Dermis blood vessel endothelial cell (primary cell): ENCODE measurements at regions not wholly inside any gene's neighbourhood (a gene's known extent, or its start where the extent isn't known, plus 50 kb on each side); places are given as distances from the start of the nearest gene placed in this dataset.
"Not testable (repeated sequence)": the region's sequence is repeated elsewhere in the genome, so short reads cannot be mapped to it uniquely, and the experiment has no call there.

Experiments used
- DNase-seq: peaks from one replicate; pipeline ENCODE4 v3.0.0; 2010

DNA sequence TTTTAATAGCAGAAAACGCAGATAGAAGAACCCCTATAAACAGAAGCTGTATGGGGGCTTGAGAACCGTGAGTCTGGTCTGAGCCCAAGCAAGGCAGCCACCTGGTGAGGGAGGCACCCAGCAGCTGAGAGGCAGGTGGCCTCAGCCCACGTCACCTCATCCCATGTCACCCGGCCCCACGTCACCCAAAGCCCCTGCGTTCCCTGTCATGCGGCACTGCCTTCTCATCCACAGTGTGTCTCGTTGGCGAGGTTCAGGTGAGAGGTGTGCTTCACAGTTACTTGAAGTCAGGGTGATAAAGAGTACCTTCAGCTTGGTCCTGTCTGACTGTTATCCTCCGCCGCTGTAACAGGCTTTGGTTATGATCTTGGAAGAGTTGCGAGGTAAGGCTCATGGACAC is 80.6 kb upstream of the IRX4 start:
- no peak for DNase-seq

DNA sequence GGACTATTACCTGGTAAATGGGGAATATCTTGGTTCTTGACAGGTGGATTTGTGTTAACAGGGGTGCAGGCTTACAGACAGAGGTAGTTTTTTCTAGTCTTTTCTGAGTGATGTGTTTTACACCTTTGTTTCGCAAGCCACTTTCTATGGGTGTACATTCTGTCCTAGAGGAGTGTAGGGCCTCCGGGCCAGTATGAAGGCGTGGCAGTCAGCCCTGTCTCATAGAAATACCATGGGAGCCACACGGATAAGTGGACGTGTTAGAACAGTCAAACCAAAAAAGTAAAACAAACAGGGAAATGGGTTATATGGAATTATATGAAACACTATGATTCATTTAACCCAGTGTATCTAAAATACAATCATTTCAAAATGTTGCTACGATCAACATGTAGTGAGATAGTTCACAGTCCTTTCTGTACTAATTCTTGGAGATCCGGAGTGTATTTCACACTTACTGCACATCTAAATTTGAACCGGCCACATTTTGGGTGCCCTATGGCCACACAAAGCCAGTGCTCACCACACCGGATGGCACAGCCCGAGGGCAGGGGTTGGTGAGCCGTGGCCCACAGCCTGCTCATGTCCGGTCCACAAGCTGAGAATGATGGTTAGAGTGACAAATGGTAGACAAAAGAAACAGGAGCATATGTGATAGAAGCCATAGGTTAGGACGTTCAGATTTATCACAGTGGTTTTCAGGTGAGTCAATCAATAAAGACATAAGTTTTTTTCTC is 80.1 kb upstream of the IRX4 start:
- no peak for DNase-seq

DNA sequence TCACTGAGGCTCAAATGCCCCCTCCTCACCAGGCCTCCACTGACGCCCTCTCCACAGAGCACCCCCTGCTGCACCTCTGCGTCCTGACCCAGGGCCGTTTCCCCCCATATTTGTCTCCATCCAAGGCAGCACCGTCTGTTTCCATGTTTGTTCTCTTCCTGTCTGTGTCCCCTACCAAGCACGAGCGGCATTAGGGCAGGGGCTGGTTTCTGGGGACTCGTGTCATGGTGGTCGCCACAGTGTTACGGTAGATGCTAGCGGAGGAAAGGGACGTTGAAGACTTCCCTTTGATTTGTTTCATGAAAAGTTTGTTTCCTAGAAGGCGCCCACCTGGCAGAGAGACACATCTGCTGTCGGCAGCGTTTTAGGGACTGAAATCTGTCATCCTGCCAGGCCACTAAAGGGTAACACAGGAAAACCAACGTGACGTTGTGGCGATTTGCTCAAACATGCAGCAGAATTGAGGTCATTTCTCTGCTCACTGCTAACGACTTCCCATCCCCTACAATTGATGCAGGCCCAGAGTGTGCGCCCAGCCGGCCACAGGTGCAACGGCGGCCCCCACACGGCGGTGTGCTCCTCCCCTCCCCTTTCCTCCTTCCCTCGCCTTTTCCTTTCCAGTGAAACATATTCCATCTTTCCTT is 79.3 kb upstream of the IRX4 start:
- DNase-seq: no peak

DNA sequence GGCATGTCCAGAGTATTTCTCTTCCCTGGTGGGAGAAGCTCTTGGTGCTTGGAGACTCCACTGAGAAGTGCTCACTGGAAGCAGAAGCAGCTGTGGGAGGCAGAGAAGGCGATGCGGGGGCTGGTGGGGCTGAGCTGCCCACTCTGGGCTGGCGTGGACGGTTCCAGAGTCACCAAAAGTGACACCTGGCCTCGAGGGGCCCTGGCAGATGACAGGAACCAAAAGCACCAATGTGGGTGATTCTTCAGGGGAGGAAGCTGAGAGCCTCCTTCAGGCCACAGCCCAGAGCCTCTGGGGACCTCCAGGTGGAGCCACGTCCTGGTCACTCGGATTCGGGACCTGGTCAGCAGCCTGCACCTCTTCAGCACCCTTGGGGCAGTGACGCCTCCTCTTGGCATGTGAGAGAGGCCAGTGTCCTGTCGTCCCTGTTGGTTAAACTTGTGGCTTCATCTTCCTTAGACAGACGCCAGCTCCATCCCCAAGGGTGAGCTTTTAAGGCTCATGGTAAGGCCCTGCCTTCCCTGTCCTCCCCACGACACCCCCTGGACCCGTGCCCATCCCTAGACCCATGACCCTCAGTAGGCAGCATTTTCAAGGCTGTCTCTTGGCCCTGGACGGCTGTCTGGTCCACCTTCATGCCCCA is 78.7 kb upstream of the IRX4 start:
- no peak for DNase-seq

DNA sequence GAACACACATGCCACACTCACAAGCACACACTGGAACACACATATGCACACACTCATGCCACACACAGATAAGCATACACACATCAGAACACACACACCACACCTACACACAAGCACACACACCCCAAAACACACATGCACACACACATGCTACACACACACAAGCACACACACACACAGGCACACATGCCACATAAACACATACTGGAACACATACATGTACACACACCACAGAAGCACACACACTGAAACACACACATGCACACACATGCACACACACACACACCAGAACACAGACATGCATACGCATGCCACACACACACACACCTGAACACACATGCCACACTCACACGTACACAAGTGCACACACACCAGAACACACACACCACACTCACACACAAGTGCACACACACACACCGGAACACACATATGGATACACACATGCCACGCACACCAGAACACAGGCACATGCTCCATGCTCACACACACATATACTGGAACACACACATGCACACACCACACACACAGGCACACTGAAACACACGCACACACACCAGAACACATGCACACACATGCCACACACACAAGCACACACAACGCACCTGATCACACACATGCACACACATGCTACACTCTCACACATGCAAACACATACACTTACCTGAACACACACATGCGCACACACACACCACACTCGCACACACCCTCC is 78.0 kb upstream of the IRX4 start:
- no peak for DNase-seq

DNA sequence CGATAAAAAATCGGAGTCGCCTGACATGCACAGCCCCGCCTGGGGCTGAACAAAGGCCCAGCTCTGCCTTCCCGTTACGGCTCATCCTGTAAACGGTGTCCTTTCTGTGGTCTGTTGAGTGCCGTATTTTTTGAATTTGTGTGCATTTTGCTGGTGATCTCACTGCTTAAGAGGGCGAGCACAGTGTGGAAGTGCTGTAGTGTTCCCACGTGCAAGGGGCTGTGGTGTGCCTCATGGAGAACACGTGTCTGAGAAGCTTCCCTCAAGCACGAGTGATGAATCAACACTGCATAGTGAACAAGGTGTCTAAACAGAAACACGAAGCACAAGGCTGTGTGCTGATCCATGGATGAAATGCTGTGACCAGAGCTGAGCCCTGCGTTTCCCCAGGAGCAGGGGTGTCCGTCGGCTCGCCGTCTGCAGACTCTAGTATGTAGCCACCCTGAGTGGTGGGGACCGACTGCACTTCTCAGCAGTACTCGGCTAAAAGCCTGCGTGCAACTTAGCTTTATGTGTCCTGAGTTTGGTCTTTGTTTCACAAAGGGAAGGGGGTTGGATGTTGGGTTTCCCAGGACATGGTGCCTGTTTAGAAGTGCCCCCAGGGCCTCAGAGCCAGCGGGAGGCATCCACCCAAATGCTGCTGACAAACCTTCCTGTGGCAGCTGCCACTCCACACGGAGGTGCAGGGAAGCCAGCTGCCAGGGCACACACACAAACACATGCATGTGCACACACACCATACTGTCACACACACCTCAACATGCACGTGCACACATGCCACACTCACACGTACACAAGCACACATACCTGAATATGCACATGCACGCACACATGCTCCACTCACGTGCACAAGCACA is 77.2 kb upstream of the IRX4 start:
- DNase-seq: no peak

DNA sequence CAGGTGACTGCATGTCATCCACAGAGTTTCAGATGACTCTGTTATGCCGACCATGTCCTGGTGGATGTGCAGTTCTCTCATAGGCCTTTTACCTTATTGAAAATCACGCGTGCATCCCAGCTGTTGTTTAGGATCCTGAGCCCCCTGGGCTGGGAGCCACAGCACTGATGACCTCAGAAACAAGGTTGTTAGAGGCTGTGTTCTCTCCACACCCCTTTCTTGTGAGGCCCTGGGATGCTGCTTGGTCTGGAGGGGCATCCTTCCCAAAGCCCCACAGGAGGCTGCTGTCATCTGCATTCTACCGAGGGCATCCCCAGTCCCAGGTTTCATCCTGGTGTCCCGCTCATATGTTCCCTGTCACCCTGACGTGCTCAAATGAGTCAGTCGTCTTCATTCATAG is 76.5 kb upstream of the IRX4 start:
- DNase-seq: no peak

DNA sequence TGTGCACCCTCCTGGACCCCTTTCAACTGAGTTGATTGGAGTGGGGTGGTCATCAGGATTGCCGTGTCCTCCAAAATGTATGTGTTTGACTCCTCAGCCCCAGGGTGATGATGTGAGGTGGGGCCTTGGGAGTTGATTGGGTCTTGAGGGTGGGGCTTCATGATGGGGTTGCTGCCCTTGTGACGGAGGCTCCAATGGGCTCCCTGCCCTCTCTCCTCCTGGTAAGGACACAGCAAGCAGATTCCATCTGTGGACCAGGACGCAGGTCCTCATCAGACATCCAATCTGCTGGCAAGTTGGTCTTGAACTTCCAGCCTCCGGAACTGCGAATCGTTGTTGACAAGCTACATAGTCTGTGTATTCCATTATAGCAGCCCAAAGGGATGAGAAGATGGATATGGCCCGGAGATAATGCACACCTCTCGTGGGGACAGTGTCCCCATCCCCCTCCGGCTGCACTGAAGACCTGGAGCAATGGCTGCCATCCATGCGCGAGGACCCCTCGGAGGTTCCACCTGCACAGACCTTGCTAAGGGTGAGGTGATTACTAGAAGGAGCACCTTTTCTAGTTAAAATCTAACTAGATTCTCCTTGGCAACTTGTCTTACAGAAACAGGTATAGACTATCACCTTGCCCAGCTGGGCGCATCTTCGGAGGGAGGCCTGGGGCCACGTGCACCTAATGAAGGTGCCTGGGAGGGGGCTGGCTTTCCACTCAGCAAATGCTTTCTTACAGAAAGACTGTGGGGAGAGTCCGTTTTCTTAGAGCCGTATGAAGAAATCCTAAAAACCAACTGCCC is 75.7 kb upstream of the IRX4 start:
- no peak for DNase-seq

DNA sequence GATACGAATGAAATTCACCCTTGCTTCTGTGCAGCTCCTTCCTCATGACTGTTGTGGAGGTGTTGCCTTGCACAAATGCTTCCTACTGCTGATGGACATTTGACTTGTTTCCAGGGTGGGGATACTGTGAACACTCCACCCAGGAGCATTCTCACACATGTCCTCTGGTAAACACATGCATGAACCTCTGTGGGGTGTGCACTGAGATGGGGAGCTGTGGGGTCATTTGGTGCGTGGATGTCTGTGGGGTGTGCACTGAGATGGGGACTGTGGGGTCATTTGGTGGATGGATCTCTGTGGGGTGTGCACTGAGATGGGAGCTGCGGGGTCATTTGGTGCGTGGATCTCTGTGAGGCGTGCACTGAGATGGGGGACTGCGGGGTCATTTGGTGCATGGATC is 72.9 kb upstream of the IRX4 start:
- DNase-seq: no peak

DNA sequence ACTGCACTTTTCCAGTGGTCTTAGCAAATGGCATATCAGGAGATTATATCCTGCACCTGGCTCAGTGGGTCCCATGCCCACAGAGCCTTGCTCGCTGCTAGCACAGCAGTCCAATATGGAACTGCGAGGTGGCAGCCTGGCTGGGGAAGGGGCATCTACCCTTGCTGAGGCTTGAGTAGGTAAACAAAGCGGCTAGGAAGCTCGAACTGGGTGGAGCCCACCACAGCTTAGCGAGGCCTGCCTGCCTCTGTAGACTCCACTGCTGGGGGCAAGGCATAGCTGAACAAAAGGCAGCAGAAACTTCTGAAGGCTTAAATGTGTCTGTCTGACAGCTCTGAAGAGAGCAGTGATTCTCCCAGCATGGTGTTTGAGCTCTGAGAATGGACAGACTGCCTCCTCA is 71.0 kb upstream of the IRX4 start:
- DNase-seq: not testable (repeated sequence)

DNA sequence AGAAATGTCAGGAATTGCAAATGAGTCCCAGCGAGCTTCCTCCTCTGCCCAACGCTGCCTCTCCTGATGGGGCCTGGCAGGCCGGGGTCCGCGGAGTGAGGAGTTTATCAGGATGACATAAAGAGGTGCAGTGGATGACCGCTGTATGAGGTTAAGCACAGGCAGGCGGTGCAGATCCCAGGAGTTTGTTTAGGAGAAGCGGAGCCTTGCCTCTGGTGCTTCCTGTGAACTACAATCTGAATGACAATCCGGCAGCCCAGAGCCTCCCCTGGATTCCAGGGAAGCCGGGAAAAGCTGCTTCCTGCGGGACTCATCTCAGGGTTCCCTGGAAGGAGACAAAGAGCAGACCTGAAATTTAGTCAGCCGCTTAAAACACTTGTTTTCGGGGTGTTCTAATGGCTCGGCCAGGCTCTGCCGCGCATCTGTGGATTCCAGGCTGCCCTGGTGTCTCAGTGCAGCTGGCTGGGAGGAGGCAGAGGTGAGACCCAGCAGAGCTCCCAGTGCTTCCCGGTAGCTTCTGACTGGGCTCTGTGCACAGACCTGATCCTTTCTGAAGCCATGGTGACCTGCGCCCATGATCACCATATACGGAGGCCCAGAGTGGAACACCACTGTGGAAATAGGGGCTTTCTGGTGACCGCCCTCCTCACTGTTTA is 69.8 kb upstream of the IRX4 start:
- no peak for DNase-seq

DNA sequence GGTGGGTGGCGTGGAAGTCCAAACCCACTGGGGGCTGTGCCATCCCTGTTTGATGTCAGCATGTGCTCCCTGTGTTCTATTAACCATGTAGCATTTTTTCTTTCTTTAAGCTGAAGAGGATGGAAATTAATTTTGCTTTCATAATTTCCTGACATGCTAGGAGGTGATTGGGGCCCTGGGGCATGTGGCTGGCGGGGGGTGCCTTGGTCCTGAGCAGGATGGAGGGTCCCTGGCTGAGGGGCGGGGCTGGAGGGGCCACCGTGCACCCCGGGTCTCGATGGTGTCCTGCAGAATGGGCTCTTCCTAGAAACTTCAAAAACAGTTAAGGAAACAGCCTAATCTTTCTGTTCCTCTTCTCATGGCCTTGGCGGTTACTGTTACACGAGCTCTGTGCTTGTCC is 69.3 kb upstream of the IRX4 start:
- DNase-seq: no peak

DNA sequence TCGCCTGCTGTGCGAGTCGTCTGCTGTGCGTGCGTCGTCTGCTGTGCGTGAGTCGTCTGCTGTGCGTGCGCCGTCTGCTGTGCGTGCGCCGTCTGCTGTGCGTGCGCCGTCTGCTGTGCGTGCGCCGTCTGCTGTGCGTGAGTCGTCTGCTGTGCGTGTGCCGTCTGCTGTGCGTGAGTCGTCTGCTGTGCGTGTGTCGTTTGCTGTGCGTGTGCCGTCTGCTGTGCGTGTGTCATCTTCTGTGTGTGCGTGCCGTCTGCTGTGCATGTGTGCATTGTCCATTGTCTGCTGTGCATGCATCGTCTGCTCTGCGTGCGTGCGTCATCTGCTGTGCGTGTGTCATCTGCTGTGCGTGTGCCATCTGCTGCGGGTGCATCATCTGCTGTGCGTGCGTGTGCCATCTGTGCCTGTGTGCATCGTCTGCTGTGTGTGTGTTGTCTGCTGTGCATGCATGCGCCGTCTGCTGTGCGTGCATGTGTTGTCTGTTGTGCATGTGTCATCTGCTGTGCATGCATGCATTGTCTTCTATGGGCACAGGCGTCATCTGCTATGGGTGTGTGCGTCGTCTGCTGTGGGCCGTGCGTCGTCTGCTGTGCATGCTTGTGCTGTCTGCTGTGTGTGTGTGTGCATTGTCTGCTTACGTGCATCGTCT is 68.6 kb upstream of the IRX4 start:
- no peak for DNase-seq

DNA sequence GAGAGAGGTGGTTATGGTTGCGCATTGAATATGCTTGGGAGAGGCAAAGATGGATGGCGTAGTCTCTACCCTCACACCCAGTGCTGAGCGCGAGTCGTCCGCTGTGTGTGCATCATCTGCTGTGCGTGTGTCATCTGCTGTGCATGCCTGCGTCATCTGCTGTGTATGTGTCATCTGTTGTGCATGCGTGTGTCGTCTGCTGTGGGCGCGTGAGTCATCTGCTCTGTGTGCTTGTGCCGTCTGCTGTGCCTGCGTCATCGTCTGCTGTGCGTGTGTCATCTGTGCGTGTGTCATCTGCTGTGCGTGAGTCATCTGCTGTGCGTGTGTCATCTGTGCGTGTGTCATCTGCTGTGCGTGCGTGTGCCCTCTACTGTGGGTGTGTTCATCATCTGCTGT is 68.0 kb upstream of the IRX4 start:
- no peak for DNase-seq

DNA sequence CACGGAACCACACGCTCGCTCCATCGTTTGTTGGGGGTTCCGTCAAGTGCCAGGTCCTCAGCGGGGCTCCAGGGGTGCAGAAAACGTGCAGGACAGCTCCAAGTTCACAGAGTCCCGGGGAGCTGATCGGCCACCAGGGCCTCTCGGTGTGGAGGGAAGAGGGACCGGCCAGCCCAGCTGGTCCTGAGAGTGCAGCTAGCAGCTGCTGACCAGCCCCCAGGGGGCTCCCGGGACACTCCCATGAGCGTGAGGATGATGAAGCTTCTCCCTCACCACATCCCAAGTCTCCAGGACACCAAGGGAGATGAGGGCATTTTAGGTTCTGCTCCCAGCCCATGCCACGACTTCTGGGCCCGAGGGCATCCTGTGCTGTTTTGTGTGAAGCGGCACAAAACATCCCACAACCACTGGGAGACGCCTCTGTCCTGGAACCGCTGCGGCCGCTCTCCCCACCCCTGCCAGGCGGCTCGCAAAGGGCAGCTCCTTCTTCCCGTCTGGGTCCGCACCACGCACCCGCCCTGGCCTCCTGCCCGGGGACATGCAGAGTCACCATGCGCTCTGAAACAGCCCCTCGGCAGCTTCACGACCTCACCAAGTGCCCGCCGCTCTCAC is 67.5 kb upstream of the IRX4 start:
- no peak for DNase-seq

DNA sequence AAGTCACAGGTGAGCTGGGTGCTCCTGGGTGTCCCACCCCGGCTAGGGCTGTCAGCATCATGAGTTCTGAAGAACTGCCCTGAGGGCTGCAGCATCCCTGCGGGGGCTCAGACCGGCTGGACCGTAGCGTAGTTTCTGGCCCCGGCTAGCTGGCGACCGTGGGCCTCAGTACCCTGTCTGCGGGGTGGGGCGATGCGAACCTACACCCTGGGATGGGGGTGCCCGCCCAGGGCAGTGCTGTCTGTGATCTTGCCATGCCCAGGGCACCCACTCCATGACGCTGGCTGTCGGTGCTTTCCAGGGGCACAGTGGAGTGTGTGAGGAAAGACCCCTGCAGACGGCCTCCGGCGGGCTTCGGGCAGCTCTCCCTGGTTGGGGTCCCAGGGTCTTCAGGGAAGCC is 66.5 kb upstream of the IRX4 start:
- no peak for DNase-seq

DNA sequence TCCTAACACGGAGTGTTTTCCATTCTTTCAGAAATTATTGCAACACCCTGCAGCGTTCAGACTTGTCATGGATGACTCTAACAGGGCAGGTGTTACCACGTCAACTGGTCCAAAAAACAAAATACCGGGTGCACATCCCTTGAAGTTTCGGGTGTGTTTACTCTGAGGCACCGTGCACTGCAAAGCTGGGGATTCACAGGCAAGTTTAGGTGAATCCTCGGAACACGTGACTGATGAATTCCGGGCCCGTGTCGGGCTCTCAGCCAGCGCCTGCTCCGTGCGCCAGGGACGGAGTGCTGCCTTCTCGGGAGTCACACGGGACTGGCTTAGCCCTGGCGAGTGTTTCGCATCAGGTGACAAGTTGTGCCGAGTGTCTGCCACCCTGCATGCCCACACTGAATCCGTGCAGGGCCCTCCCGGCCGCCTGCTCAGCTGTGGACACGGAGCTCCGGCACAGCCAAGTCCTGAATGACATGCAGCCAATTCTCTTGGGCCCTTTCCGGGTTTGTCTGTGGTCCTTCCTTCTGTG is 66.0 kb upstream of the IRX4 start:
- DNase-seq: no peak

DNA sequence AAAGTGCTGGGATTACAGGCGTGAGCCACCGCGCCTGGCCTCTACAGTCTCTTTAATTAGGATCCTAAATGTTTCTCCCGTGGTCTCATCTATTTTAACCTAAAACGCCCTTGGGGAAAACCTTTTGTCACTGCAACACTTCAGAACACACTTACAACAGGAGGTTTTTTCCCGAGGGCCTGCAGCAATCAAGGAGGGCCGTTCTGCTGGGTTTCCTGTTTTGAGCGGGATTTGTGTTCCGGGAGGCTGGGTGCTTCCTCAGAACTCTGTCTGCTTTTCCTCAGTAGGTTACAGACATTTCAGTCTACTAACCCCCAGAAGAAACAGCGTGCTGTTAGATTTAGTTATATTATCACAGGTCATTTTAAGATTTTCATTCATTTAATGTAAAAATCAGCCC is 65.4 kb upstream of the IRX4 start:
- no peak for DNase-seq

DNA sequence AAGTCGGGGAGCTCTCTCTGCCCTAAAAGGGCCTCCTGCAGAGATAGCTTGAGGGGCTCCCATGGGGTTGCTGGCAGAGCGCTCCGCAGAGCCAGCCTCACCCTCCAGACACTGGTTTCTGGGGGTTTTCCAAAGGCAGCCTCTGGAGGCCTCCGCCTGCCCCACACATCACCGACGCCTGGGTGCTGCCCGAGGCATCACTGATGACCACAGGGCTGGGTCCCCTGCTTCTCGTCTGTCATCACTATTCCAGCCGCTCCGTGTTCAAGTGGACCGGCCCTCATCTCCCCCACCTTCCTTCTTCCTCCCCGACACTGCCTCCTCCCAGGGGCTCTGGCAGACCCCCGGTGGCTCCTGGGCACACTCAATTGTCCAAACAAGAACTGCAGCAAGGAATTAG is 64.1 kb upstream of the IRX4 start:
- no peak for DNase-seq

DNA sequence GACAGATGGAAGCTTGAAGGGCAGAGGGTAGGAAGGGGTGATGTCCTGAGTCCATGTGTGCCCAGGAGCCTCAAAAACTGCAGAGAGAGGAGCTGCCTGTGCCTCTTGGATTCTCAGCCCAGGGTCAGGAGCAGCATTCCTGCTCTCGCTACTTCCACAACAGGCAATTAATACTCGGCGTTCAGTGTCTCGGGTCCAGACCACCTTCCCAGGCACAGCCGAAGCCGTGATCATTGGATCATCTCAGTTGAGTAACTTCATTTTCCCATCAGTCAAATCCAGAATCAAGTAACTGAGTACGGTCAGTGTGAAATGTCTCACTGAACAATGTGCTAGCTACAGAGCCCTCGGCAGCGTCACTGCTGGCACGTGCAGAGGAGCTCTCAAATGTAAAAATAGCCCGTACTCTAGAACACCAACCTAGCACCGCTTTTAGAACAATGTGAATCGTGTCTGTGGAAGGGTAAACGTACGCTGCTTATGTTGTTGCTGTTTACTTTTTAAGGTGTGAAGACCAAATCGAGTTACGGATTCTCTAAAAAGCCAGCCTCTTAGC is 63.5 kb upstream of the IRX4 start:
- DNase-seq: no peak
